GM10266 (cell line): ENCODE measurements at regions not wholly inside any gene's neighbourhood (a gene's known extent, or its start where the extent isn't known, plus 50 kb on each side); places are given as distances from the start of the nearest gene placed in this dataset.

Source experiments
- DNase-seq: peaks from one replicate; pipeline ENCODE4 v3.0.0; 2012; ENCODE audit errors: extremely low spot score
- CTCF ChIP-seq: IDR thresholded peaks from 2 replicates; pipeline ENCODE4 v1.5.1; 2012; ENCODE audit warnings: mild to moderate bottlenecking, low read depth; ENCODE audit not compliant: control insufficient read depth, insufficient read depth; ENCODE audit errors: missing control alignments

GRCh38 chr2:52558265-52558664, 1209.3 kb upstream of the CHAC2 start:
- no peak for DNase-seq
- no peak for TF ChIP-seq CTCF

- TF ChIP-seq CTCF, result no peak
- DNase-seq, result no peak
These were observed 1225.3 kb upstream of the CHAC2 start for GRCh38 chr2:52542297-52542696.

- no peak for DNase-seq
- no peak for TF ChIP-seq CTCF
These were observed 1228.3 kb upstream of the CHAC2 start for GRCh38 chr2:52539026-52539970.

GRCh38 chr2:52537588-52537987, 1230.0 kb upstream of the CHAC2 start:
- no peak for TF ChIP-seq CTCF

GRCh38 chr2:52536929-52537460, 1230.6 kb upstream of the CHAC2 start:
- TF ChIP-seq CTCF, result no peak
- no peak for DNase-seq

More at GRCh38 chr2:52537588-52537987, 1230.0 kb upstream of the CHAC2 start:
- no peak for DNase-seq

- no peak for TF ChIP-seq CTCF
These were observed 1234.6 kb upstream of the CHAC2 start for GRCh38 chr2:52532956-52533355.

GRCh38 chr2:52526735-52527134, 1240.9 kb upstream of the CHAC2 start:
- TF ChIP-seq CTCF, result no peak
- no peak for DNase-seq

More at GRCh38 chr2:52532956-52533355, 1234.6 kb upstream of the CHAC2 start:
- no peak for DNase-seq
